ENCODE measurements at regions not wholly inside any gene's neighbourhood (a gene's known extent, or its start where the extent isn't known, plus 50 kb on each side); places are given as distances from the start of the nearest gene placed in this dataset.

DNA sequence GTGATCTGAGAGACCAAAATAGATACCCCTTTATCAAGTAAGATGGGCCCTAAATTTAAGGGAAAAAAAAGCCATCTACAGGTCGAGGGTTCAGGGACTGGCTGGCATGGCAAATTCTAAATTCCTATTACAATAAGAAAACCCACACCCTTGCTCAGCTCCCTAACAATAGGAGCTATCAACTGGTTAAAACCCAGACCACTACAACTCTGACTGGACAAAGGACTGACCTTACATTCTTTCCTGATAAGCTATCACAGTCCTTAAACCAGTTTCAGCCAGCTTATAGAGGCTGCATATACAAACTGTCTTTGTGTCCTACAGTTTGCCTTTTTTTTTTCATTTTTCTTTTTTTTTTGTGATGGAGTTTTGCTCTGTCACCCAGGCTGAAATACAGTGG is 803.6 kb downstream of the NR2F1-AS1 start:
- Histone ChIP-seq H3K9ac (replicated peaks; ENCODE audit: extremely low read depth, insufficient read depth, low read length) (no peak overlapping the region), H3K27ac (ENCODE audit: insufficient read depth, low read depth, low read length) (no peak overlapping the region), H3K4me2 (ENCODE audit: insufficient read depth, low read length) (no peak overlapping the region), H4K20me1 (replicated peaks; ENCODE audit: control insufficient read depth, extremely low read depth, insufficient read depth, low read length) (no peaks in the 10 kb centered on the region), H3K36me3 (ENCODE audit: control insufficient read depth in 2 of 2, extremely low read depth in 1 of 2, insufficient read depth in 2 of 2, low read length in 2 of 2) (no peaks in the 10 kb centered on the region), H3K4me1 (ENCODE audit: control insufficient read depth, extremely low read depth, insufficient read depth, low read length) (no peaks in the 10 kb centered on the region), H3K9me3 (replicated peaks; ENCODE audit: control insufficient read depth, insufficient read depth, low read length) (no peaks in the 10 kb centered on the region), H3K4me3 (replicated peaks in 1 of 3; ENCODE audit: insufficient read depth in 1 of 3, low read depth in 1 of 3, low read length in 3 of 3) (no peak overlapping the region), H3K9me1 (replicated peaks; ENCODE audit: control insufficient read depth, extremely low read depth, insufficient read depth, low read length) (no peaks in the 10 kb centered on the region), H3K79me2 (ENCODE audit: control insufficient read depth, insufficient read depth, low read length) (no peaks in the 10 kb centered on the region), H2AFZ (ENCODE audit: low read depth, low read length) (no peak overlapping the region), H3K27me3 (ENCODE audit: control insufficient read depth in 2 of 2, insufficient read depth in 2 of 2, low read length in 2 of 2) (no peaks in the 10 kb centered on the region)
- ChIA-PET CTCF (interaction anchor here (1.9 kb wide), 1 partner anchor 10 kb away, joined by 5 read pairs; no protein-coding TSS in a partner anchor), POLR2A (no interaction called here)
- intact Hi-C loops (cut with micrococcal nuclease) (no loop called here), dilution Hi-C loops (cut with MboI; ENCODE audit: extremely low pct_ligation_motif_present, low sequenced_read_pairs) (no loop called here)
- FAIRE-seq (no peak), DNase-seq (ENCODE audit: low read depth, low spot score) (no peak)
- no TSS peak for BruUV-seq (replicated peaks)
- TF ChIP-seq FOS (IDR thresholded peaks at IDR 0.05; ENCODE audit: borderline replicate concordance, insufficient read depth, low read length) (no peak), POLR2AphosphoS5 (IDR thresholded peaks at IDR 0.05; ENCODE audit: insufficient read depth, low read depth, low read length) (no peak), POLR2A (IDR thresholded peaks at IDR 0.05; ENCODE audit: low read depth, low read length) (no peak), GATA2 (IDR thresholded peaks at IDR 0.05; ENCODE audit: insufficient read depth, insufficient read length, low read depth, low read length) (no peak), EZH2 (IDR thresholded peaks at IDR 0.05; ENCODE audit: borderline replicate concordance, low read depth, low read length, severe bottlenecking) (no peak), MYC (IDR thresholded peaks at IDR 0.05; ENCODE audit: low read depth, low read length) (no peak)
- TF ChIP-seq, protein P1, sequence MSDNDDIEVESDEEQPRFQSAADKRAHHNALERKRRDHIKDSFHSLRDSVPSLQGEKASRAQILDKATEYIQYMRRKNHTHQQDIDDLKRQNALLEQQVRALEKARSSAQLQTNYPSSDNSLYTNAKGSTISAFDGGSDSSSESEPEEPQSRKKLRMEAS (IDR thresholded peaks at IDR 0.05; ENCODE audit: insufficient read depth, insufficient read length): no peak

All from endothelial cell of umbilical vein (primary cell).